Ureter (tissue), 1 donor: ENCODE measurements at regions not wholly inside any gene's neighbourhood (a gene's known extent, or its start where the extent isn't known, plus 50 kb on each side); places are given as distances from the start of the nearest gene placed in this dataset.

Source experiments
- DNase-seq: peaks from one replicate; pipeline ENCODE4 v3.0.0-alpha.2; 2020; ENCODE audit warnings: low spot score
- donor health status: DM: yes; HTN: yes; CAD: no.

DNA sequence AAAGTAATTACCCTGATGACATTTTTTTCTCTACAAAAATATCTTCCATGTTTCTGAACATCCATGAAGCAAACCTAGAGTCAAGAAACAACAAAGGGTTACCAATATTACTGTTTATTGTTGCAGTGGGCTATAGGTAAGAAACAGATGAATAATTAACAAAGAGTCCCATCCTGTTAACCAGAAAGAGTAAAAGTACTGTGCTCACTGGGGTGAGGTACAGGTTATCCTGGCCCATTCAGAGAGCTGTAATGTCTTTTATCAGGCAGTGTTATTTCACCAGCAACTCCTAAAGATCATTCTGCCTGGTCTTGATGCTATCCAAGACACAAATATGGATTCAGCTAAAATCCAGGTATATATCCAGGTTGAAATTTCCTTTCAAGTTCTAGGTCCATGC, 754.9 kb downstream of the SATB2 start:
- no peak for DNase-seq

DNA sequence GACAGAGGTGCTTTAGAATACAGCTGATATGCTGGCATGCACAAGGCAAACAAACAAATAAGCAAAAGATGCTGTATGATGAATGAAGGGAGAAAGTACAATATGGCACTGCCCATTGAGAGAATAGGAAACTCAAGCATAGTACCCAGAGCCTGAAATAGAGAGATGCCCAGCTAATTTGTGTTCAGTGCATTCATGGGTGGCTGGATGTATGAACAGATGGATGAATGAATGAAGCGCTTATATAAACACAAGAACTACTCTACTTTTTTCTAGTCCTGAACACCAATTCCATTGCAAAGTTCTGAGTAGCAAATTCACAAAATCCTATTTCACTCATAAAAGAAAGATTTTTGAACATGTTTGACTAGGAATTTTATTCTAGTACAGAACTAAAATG, 756.3 kb downstream of the SATB2 start:
- DNase-seq: no peak

DNA sequence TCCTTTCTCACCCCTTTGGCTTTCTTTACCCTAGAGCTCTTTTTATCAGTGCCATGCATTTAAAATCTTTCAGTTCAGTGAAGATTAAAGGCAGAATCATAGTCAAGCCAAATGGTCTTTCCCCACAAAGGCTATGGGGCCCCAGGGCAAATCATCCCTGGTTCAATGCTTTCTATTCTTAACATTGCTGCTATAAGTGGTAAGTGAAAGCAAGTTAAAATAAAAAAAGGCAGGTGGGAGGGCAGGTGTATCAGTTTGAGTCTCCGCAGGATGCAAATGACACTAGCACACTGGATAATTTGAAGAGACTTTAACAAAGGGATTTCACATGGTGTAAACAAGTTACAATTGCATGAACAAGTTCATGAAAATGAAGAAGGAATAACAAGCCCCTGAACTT, 757.4 kb downstream of the SATB2 start:
- no peak for DNase-seq

DNA sequence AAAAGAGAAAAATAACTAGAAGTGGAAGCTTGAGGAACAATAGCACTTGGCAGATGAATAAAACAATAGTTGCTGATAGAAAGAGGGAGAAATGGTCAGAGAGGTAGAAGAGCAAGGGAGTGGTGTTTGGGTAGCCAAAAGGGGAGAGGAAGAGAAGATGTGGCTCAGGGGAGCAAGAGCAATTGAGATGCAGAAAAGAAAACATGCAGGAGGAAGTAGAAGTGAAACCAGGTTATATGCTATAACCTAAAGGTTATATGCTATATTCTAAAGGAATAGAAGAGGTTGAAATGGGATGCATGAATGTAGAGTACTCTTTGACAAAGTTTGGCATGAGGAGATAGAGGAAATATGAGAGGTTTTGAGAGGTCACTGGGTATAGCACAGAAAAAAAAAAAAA, 759.5 kb downstream of the SATB2 start:
- no peak for DNase-seq

DNA sequence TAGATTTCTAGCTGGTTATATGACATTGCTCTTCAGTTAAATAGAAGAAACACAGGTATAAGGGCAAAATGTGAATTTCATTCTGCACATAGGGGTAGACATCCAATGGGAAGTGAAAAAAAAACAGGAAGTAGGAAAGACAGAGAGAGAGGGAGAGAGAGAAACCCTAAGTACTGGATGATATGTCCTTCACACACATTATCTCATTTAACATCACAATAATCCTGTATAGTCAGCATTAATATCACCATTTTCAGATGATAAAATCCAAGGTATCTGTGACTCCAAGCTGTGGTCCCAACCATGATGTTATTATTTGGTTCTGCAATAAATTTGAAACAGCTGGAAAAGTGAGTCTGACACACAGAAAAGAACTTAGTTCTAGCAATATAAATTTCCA, 759.9 kb downstream of the SATB2 start:
- no peak for DNase-seq

DNA sequence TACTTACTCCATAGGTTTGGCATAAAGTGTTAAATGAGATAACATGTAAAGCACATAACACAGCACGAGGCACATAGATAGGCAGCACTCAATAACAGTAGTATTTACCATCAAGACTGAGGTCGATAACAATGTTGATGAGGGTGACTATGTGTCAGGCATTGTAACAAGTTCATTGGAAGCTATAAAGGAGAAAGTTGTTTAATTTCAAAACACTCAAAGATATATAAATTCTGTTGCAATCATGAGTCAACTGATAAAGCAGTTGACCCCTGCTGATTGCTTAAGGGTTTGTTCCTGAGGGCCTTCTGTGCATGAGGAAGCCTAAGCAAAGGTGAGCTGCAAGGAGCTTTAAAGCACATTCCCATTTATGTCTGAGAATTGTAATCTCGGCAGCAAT, 760.5 kb downstream of the SATB2 start:
- no peak for DNase-seq

DNA sequence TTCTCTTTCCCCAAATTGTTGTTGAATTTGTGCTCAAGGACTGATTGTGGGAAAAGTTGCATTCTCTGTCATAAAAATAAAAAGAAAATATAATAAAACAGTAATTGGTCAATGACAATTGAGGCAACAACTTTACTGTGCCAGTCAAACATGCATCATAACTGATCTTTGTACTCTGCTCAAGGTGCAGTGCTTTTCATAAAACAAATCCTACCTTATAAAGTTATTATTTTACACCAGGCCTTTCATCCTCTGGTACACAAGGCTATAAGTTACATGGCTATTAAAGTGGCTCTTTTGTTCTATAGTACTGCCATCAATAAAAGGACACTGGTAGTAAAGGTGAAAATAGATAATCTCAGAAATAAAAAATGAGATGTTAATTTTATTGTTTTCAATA, 761.9 kb downstream of the SATB2 start:
- no peak for DNase-seq

DNA sequence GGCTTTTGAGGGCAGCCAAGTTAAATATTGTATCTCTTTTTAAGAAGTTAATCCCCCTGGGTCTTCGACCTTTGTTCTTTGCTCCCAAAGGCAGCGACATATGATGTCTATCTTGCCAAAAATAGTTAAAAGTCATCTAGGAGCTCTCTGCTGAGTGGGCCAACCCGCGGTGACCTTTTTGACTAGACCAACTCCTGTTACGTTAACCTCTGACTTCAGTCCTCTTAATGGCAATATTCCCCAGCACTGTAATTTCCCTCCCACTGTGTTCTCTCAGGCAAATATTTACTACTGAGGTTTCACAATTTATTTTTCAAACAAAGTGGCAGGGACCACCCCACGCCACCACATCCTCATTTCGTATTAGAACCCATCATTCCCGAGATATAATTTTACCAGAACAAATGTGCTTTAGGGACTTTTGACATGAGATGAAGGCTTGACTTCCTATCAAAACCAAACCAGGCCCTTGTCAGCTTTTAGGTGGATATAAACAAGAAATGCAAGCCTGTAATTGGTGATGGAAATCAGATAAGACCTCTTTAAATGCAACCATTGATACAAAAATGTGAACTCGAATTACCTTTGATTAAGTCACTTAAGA, 764.7 kb downstream of the SATB2 start:
- no peak for DNase-seq

DNA sequence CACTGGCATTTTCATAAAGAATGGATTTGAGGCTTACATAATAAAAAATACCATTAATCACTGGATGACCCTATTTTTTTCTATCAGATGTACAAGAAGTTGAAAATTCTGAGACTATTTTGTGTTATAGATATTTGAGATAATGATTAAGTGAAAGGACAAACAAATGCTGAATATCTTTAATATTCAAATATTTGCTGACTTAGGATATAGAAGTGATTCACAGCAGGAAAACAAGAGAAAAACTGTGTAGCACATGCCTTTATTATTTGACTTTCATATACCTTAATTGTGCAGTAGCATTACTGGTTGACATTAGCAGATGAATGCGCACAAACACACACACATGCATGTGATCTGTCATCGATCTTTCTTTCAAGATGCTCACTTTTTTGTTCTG, 766.5 kb downstream of the SATB2 start:
- DNase-seq: no peak

DNA sequence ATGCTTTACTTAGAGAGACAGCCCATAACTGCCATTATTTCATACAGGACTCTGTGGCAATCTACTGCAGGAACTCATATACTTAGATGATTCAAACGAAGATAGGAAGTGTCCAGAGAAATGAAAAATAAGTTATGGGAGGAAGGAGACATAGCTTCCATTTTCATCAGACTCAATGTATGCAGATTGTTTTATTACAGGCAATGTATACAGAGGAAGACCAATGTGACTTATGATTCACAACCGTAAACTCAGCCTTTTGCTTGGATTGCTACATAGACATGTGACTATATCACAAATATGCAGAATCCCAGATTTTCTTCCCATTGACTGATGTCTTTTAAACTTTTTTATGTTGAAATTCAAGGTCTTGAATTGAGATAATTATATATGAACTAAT, 793.4 kb downstream of the SATB2 start:
- no peak for DNase-seq

DNA sequence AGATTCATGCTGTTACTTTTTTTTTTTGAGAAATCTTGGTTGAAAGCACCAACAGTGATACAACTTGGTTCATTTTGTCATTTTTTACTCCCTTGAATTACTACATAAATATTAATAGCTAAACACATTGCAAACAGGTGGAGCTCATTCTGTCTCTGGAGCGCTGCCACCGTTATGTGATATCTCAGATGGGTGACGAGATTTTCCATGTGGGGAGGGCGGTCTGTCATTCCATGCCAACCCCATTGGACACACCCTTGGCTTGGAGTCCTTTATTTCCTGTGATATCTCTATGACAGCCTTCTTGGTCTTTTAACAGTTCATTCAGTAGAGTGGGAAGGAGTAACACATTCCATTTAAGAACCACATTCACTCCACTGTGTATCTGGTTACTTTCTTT, 794.8 kb downstream of the SATB2 start:
- no peak for DNase-seq

DNA sequence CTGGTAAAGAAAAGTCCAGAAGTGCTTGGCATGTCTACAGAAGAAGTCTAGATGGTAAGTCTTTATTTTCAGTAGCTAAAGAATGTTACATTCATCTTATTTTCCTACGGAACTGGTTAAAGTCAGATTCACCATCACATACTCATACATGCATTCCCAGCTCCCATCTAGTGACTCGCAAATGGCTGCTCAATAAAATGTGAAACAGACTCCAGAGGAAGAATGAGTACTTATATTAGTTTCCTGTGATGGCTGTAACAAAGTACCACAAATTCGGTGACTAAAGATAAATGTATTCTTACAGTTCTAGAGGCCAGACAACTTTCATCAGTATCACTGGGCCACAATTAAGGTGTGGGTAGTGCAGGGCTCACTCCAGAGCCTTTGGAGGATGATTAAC, 797.2 kb downstream of the SATB2 start:
- DNase-seq: no peak

DNA sequence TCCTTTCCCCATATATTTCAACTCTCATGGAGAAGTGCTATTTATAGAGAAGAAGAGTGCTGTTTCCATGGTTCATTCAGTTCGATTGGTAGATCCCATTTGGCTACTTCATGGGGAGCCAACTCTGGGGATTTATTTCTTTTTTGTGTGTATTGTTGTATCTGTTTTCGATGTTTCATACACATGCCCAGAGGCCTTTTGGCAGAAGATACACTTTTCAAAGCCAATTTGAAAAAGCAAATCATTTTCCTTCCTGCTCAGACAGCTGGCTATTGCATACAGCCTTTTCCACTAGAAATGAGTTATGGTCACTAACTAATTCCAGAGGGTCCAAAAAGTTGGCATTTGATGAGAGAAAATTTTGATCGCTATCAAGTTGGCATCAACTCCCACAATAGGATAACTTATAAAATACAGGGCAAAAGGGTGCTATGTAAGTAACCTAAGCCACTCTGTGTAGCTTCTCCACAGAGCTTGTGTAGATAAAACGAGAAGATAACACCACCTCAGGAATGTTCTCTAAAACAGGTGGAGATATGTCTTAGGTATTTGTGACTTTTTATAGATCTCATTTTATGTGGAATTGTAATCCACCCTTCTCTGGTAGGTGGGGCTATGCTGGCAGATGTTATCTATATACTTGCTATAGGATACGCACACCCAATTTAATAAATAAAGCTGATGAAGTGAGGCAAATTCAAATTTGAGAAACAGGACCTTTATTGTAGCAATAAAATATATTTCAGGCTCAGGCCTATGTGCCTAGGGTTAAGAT, 798.5 kb downstream of the SATB2 start:
- no peak for DNase-seq

DNA sequence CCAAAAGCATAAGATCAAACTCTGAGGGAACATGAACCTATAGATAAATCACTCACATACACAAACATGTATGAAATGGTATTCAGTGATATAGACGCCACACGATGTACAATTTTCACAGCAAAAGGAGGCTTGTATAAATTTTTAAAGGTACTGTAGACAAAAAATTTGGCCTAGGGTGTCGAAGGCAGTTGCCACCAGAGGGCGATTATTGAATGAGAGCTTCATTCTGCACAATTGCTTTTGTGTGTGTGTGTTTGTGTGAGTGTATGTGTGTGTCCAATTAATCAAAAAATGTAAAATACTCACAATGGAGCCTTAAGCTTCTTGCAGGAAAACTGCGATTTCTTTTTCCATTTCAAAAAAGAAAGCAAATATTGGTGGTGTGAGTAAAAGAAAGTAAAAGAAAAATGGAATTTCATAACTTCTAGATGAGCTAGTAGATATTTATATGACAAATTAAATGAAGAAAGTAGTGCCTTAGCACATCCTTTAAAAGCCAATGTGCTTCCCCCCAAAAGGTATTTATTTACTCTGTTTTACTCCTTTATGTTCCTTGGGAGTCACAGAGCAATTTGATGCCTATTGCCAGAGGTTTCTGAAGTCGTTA, 800.1 kb downstream of the SATB2 start:
- no peak for DNase-seq

DNA sequence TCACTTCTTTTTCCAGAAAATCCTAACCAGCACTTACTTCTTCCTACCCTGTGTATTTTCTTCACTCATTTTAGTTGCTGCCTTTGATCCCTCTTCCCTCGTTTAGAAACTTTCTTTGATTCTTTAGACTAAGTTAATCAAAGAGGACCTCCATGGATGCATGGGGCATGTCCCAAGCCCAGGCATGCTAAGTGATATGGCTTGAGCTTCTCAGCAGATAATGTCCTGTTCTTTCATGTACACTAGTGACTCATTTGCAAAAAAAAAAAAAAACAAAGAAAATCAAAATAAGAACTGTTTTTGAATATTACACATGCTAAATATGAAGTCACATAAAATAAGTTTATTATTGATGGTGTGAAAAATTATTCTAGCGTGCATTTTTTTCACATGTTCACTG, 800.9 kb downstream of the SATB2 start:
- no peak for DNase-seq

DNA sequence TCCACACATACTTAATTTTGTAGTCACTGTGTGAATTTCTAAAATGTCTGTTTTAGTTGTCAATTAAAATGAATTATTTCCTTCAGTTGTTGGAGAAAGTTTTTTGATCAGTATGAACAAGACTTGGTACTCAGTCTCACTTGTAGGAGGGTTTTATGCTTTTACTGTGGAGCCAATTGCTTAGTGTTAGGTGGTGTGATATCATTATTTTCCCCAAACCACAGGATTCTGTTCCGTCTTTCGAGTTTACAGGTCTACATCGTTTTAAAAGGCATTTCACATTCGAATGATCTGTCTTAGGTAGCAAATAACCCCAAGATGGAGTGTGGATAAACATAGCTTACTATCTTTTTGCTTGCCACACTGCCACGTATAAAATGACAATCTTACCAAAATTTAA, 803.1 kb downstream of the SATB2 start:
- no peak for DNase-seq

DNA sequence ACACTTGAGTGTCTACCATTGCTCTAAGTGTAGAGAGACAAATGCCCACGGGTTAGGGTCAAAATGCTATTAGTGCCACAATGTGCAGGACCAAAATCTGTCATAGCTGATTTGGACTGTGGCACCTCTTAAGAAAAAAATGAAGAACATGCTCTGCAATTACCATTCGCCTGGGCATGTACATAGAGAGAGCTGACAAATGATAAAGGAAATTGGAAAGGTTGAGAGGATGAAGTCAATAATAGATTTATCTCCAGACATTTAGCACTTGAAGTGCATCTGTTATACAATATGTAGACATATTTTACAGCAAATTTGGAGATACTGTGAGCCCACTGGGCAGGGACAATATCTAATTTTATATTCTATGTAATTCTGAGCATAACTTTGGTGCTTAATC, 804.4 kb downstream of the SATB2 start:
- DNase-seq: no peak

DNA sequence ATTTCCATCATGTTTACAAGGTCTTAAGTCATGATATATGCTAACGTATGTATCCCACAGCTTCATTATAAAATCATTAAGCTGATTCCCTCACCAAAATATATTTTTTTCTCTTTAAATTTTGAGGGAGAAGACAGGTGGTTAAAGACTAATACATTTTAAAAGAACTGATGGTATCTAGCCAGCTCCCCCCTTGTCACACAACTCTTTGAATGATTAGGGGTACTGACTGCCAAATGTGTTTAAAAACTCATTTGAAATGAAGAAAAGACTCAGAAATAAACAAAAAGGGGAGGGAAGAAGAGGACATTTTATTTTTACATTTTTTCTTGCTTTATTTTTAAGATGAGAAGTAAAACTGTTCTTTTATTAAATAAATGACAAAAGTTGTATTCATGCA, 805.3 kb downstream of the SATB2 start:
- no peak for DNase-seq

DNA sequence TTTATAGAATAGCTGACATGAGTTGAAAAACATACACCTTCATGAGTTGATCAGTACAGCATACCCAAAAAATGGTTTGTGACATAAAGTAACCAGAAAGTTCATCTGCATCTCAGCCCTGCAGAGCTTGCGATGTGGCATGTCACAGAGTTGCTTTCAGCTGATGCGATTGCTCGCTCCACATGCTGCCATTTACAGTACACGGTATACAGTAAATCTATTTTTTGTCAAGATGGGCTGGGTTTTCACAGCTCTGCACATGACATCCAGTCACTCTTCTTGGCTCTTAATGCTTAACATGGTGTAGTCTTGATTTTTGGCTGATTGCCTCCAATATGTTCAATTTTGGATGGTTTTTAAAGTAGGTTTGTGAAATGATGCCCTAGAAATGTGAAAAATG, 811.9 kb downstream of the SATB2 start:
- no peak for DNase-seq

DNA sequence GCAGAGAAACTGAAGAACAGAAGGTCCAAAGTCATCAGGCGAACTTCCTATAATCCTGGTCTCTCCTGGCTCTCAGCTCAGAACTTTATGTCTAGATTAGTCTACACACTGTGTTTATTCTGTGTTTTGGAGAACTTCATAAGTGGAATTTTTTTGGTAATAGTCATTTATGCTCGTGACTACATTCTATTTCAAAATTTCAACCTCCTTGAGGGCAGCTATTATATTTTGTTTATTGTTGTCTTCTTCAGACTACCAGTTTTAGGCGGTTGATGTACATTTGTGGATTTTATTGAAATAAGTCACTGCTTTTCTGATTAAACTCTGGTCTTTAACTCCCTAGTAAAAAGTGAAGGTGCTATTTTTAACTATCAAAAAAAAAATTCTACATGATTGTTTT, 816.6 kb downstream of the SATB2 start:
- DNase-seq: no peak

DNA sequence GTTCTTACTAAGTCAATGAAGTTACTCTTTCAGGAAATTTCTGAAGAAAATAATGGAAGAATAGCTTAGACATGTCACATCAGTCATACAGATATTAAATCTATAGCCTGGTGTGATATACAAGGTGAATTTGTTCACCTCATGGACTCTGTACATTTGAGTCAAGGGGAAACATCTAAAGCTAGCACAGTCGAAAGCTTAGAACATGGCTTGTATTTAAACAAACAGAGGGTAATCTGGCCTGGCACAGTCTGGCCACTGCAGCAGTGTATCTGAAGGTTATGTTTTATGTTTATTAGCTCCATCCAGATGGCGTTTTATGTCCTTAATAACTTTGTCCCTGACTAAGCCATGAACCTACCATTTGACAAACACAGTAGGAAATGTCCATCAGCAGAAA, 817.3 kb downstream of the SATB2 start:
- DNase-seq: no peak

DNA sequence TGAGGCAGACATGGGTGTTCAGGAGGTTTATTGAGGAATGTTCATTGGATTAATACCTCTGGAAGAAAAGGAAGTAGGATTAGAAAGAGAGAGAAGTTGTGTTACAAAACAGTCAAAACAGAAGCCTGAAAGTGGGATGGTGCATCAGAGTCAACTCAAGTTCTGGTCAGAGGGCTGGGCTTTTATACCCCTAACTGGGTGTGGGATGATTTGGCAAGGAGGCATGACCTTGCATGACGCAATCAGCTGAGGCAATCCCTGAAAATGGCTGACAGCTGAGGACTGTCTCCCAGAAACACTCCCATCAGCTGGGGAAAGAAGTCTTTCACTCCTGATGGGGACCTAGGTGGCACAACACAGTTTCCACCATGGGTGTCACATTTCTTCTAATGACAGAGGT, 818.2 kb downstream of the SATB2 start:
- DNase-seq: no peak

DNA sequence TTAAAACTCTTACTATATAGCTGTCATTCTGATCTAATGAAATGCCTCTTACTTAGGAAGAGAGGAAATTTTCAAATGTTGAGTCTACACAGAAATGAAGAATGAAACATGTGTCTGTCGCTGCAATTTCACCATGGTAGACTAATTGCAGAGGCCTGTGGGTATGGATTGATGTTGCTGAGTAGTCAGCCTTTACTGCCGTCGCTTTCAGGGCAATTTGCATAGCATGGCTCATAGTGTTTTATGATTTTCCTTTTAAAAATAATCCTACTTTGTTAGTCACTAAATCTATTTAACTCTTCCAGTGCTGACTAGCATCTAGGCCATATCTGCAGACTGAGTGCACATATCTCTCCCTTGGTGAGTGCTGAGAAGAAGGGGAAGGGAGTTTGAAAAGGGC, 819.2 kb downstream of the SATB2 start:
- no peak for DNase-seq

DNA sequence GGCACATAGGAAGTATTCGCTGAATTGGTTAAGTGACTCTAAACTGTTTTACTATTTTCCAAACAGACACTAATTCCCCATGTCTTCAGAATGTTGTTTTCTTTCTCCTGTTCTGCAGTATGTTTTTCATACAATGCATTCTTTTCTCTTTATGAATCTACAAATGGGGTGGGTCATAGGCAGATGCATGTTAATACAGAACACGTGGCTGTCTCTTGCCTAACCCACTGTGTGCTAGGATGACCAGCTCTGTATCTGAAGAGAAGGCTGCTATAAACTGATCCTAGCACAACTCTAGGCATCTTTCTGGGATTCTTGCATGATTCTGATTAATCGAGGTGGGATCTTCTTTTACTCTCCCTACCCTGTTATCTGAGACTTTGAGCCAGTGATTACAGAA, 826.0 kb downstream of the PLCL1 start:
- DNase-seq: no peak
